Ureter (tissue), 1 donor: ENCODE measurements at regions not wholly inside any gene's neighbourhood (a gene's known extent, or its start where the extent isn't known, plus 50 kb on each side); places are given as distances from the start of the nearest gene placed in this dataset.
"Not testable (repeated sequence)": the region's sequence is repeated elsewhere in the genome, so short reads cannot be mapped to it uniquely, and the experiment has no call there.

Experiments used
- DNase-seq: peaks from one replicate; pipeline ENCODE4 v3.0.0-alpha.2; 2020; ENCODE audit warnings: low spot score
- donor health status: DM: yes; HTN: yes; CAD: no.

DNA sequence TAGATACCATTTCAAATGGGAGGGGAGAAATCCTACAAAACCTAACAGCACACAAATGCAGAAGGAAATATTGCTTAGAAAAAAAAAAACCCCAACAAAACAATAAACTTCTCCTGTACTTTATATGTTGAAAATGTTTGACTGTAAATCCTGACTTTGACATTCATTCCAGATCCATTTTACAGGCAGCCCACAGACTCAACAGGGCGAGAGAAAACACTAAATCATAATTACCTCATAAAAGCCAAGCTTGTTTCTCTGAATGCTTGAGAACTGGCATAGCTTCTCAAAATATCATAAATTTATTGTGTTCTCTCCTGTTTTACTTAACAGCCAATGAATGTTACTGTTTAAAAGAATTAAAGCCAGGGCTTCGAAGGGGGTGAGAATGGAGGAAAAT is 273.2 kb downstream of the CD83 start:
- DNase-seq, result no peak

- no peak for DNase-seq
Observed at GRCh38 chr6:14393910-14394309, 276.3 kb downstream of the CD83 start.

GRCh38 chr6:14396392-14396791 is 278.8 kb downstream of the CD83 start:
- no peak for DNase-seq

DNA sequence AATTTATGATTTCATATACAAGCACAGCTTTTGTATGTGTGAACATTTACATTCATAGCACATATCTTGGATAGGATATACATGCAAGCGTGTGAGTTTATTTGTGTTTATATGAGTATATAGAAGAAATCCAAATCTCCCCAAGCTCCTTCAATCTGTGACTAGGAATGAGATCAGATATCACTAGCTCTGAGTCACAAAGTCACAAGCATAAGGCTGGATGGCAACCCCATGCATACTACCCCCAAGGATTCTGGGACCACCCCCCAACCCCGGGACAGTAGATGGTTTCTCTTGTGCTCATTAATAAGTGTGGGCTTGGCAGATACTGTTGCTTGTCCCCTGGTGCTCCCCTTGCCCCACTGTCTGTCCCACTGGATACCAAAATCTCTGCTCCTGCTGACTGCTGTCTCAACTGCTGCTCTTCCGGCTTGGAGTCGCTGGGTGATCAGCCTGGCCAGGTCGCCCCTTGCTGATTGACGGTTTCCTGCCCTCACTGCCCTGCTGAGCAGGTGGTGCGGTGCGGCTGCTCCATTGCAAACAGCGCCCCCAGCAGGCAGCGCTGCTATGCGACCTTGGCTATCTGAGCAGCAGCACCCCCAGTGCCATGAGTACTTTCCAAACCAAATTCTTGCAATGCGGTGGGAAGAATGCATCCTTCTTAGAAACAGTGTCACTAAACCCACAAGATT is 279.4 kb downstream of the CD83 start:
- no peak for DNase-seq

- no peak for DNase-seq
Observed at GRCh38 chr6:14397518-14397901, 279.9 kb downstream of the CD83 start.

DNA sequence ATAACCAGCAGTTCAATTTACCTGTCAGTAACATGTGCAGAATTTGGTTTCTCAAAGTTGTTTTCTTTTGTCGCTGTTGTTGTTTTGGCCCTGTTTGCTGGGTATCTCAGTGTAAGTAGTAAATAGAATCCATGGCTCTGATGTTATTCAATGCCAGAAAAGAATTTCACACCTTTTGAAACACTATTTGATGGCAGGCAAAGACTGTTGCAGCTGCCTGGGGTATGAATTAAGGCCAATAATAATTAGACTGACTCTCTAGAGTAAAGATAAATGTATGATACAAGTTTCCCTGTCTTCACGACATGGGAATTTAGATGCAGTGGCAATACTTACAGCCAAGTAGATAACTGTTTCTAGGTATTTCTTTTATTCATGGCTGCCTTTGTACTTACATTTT is 281.4 kb downstream of the CD83 start:
- DNase-seq, result no peak

DNA sequence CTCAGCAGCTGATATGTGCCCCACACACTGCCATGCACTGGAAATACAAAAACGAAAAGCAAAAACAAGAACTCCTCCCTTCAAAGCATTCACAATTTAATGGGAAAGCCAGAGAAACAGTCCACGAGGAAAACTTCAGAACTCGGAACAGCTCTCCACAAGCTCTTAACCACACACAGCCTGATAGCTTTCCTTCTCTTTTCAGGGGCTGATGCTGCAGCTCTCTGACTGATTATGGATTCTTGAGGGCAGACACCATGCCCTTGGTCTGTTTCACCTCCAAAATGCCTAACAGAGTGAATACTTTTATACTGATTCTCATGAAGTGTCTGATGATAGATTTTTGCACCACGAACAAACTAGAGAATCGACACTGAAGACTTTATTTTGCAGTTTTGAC is 282.1 kb downstream of the CD83 start:
- DNase-seq, result no peak

GRCh38 chr6:14401246-14401645 is 283.7 kb downstream of the CD83 start:
- no peak for DNase-seq

DNA sequence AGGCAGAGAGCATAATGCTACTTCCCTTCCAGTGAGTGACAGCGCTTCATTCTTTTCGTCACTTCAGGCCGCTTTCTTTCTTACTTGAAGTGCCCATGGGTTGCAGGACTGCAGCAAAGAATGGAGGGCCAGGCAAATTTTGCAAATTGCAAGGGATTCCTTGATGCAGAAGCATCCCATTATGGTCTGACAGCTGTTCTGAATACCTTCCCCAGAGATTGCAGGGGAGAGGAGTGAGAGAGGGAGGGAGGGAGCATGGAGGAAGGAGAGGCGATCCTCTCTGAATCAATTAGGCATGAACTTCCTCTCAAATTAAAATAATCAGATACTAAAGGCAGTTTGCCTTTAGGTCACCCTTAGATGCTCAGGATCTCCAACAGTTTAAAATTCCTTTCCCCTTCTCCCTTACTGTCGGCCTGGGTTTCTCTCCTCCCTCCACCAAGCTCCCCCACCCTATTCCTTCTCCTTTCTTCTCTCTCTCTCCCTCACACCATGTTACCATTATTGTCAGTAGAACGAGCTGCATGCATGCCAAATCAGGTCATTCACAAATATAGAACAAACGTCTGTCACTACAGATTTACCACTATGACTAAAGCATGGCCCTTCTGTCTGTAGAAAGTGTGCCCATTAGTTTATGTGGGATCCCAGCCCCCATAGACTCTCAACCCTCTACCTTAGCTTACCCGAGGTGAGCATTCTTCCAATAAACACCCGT is 289.2 kb downstream of the CD83 start:
- DNase-seq, result no peak

DNA sequence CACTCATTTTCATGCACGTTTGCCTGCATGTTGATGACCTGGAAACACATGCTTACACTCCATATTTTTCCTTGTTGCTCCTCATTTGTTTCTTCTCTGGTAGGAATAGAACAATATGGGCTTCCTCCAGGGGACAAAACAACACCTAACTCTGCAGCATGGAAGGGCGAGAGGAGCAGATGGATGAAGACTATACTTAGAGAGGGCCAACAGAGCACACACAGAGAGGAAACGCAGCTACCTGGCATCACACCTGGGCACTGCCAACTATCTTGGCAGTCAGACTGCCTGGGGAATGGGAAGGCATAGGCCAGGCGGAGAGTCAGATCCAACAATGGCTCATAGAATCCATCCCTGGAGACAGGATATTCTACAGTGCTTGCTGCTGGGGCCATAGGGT is 290.9 kb downstream of the CD83 start:
- DNase-seq, result no peak

DNA sequence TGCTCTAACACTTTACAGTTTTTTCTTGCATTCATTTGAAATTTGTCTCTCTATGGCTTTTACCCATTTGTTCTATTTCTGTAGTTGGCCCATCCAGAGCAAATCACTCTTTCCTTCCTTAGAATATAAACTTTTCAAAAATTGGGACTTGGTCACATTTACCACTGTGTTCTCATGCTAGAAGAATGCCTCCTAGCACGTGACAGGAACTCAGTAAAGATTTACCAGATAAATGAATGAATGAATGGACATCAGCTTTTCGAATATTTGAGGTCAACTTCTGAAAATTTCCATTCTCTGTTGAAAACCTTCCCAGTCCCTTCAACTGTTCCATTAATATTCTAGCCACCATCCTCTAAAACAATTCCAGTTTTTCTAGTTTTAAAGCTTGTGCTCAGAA is 294.5 kb downstream of the CD83 start:
- no peak for DNase-seq

GRCh38 chr6:14415452-14415851 is 297.9 kb downstream of the CD83 start:
- DNase-seq, result no peak

GRCh38 chr6:14417377-14417776 is 299.8 kb downstream of the CD83 start:
- DNase-seq, result no peak

DNA sequence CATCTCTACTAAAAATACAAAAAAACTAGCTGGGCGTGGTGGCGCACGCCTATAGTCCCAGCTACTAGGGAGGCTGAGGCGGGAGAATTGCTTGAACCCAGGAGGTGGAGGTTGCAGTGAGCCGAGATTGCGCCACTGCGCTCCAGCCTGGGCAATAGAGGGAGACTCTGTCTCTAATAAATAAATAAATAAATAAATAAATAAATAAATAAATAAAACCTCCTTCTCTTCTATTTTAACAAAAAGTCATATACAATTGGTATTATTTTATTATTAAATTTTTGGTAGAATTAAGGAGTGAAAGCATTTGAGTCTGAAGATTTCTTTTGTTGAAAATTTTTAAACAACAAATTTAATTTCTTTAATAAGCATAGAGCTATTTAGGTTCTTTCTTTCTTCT is 301.7 kb downstream of the CD83 start:
- DNase-seq, result not testable (repeated sequence)

DNA sequence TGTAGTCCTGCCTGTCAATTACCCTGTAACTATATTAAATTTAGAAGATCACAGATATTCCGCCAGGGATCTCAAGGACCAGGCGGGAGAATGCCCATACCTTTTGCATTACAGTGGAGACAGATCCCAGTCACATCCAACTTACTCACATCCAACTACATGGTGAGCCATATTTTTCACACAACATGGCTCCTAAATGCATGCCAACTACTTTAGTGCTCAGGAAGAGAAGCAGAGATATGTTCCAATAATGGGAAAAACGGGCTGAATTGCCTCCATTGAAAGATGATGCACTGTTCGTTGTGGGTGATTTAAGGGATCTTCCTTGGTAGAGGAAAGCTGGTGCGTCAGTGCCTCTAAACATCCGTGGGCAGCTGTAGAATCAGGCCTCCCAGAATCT is 304.5 kb downstream of the CD83 start:
- DNase-seq, result no peak

DNA sequence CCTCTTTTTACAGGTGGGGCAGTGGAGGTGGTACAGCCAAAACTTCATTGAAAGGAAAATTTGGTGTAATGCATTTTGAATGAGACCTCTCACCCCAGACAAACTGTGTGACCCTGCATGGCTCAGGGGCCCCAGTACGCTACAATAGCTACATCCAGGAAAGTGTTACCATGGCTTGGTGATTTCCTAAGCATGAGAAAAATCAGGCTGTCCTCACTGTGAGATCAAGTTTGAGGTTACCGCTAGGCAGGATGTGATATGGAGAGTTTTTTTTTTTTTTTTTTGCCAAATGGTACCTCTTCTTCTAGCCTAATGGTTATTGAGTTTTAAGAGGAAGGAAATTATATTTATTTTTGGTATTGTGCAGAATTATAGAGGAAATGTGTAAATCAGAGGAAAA is 305.3 kb downstream of the CD83 start:
- no peak for DNase-seq

- no peak for DNase-seq
Observed at GRCh38 chr6:14423330-14423729, 305.8 kb downstream of the CD83 start.

DNA sequence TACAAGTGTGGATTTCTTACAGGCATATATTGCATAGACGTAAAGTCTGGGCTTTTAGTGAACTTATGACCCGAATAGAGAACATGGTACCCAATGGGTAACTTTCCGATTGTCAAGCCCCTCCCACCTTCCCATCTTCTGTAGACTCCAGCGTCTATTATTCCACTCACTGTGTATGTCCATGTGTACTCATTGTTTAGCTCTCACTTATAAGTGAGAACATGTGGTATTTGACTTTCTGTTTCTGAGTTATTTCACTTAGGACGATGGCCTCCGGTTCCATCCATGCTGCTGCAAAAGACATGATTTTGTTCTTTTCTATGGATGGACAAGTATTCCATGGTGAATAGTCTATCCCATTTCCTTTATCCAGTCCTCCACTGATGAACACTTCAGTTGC is 306.4 kb downstream of the CD83 start:
- DNase-seq, result no peak

GRCh38 chr6:14425805-14426204 is 308.2 kb downstream of the CD83 start:
- no peak for DNase-seq

DNA sequence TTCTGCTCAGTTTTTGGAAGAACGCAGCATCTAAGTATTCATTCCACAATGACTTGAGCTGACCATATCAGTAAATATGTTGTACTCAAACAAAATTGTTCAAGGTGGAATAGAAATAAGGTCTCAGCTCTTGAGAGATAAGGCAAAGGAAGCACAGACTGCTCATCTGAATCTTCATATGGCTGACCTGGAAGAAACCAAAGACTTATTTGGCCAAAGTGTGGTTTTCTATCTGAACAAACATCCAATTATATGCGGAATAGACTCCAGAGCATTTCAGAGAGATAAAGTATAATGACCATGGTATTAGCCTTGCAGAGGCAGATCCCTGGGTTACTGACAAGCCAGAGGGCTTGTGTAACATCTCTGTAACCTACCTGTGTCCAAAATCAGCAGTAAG is 308.7 kb downstream of the CD83 start:
- DNase-seq, result no peak

- DNase-seq, result no peak
Observed at GRCh38 chr6:14428269-14428668, 310.7 kb downstream of the CD83 start.

- DNase-seq, result no peak
Observed at GRCh38 chr6:14429396-14429795, 311.8 kb downstream of the CD83 start.

- no peak for DNase-seq
Observed at GRCh38 chr6:14430218-14430617, 312.6 kb downstream of the CD83 start.
